H1 (cell line): ENCODE measurements at regions not wholly inside any gene's neighbourhood (a gene's known extent, or its start where the extent isn't known, plus 50 kb on each side); places are given as distances from the start of the nearest gene placed in this dataset.

ENCODE experiments used
- ATF3 ChIP-seq: IDR thresholded peaks from 2 replicates; pipeline ENCODE4 v1.6.1; 2011; ENCODE audit warnings: low read depth, mild to moderate bottlenecking, low read length; ENCODE audit not compliant: insufficient read depth
- CTCF ChIP-seq, 3 experiments: IDR thresholded peaks; 1 replicate in 2 of 3; 2 replicates in 1 of 3; pipeline versions ENCODE4 v1.5.1 to v1.6.1; 2011; ENCODE audit warnings: low read length in 3 of 3, mild to moderate bottlenecking in 3 of 3, inconsistent platforms in 2 of 3, low read depth in 1 of 3, moderate library complexity in 1 of 3; ENCODE audit not compliant: insufficient read depth in 1 of 3; ENCODE audit errors: control extremely low read depth in 1 of 3
- E2F6 ChIP-seq: IDR thresholded peaks from 2 replicates; pipeline ENCODE4 v1.6.1; 2012; ENCODE audit warnings: inconsistent platforms
- EGR1 ChIP-seq: IDR thresholded peaks from 2 replicates; pipeline ENCODE4 v1.6.1; 2011; ENCODE audit warnings: low read depth, low read length, borderline replicate concordance
- SP2 ChIP-seq: IDR thresholded peaks from 2 replicates; pipeline ENCODE4 v1.6.1; 2012; ENCODE audit warnings: mild to moderate bottlenecking, low read length, inconsistent platforms
- SRF ChIP-seq: IDR thresholded peaks from 2 replicates; pipeline ENCODE4 v1.6.1; 2011; ENCODE audit warnings: mild to moderate bottlenecking, low read depth, low read length, moderate library complexity

- TF ChIP-seq CTCF (IDR thresholded peaks at IDR 0.05; ENCODE audit: control extremely low read depth in 1 of 3, insufficient read depth in 1 of 3, low read depth in 1 of 3, low read length in 3 of 3): no peak
- no peak for TF ChIP-seq SRF
- no peak for TF ChIP-seq E2F6
- TF ChIP-seq ATF3: no peak
- no peak for TF ChIP-seq EGR1
- no peak for TF ChIP-seq SP2
Measured at GRCh38 chr20:1783245-1783644, 112.0 kb upstream of the SIRPA start.
